HCT116 (cell line): ENCODE measurements at regions not wholly inside any gene's neighbourhood (a gene's known extent, or its start where the extent isn't known, plus 50 kb on each side); places are given as distances from the start of the nearest gene placed in this dataset.

Experiments used
- CTCF ChIP-seq, 3 experiments: fragments of 200-600 bp in 1 of 3; sonication (generic) in 1 of 3; IDR thresholded peaks in 2 of 3; conservative IDR thresholded peaks in 1 of 3; 2 replicates each; pipeline ENCODE4 v1.5.1; 2012 to 2017; ENCODE audit warnings: low read depth in 2 of 3, low read length in 2 of 3, antibody characterized with exemption in 1 of 3, borderline replicate concordance in 1 of 3, control low read depth in 1 of 3, mild to moderate bottlenecking in 1 of 3, mixed read lengths in 1 of 3, mixed run types in 1 of 3, moderate library complexity in 1 of 3; ENCODE audit not compliant: insufficient read depth in 1 of 3
- EGR1 ChIP-seq: IDR thresholded peaks from 2 replicates; pipeline ENCODE4 v1.6.1; 2012; ENCODE audit warnings: low read depth
- EZH2 ChIP-seq: fragments of 200-600 bp; sonication (generic); IDR thresholded peaks from 2 replicates; pipeline ENCODE4 v1.6.1; 2017; ENCODE audit warnings: antibody characterized with exemption, mixed run types
- EZH2phosphoT487 ChIP-seq: fragments of 200-600 bp; IDR thresholded peaks from 2 replicates; pipeline ENCODE4 v1.6.1; 2018; ENCODE audit warnings: antibody characterized with exemption, borderline replicate concordance
- FOSL1 ChIP-seq: IDR thresholded peaks from 2 replicates; pipeline ENCODE4 v1.6.1; 2012; ENCODE audit warnings: low read depth
- JUND ChIP-seq: IDR thresholded peaks from 2 replicates; pipeline ENCODE4 v1.6.1; 2012
- MAX ChIP-seq: IDR thresholded peaks from 2 replicates; pipeline ENCODE4 v1.6.1; 2012
- POLR2A ChIP-seq: IDR thresholded peaks from 2 replicates; pipeline ENCODE4 v1.7.0; 2011; ENCODE audit warnings: borderline replicate concordance; ENCODE audit not compliant: insufficient read depth, insufficient read length; ENCODE audit errors: extremely low read depth
- POLR2AphosphoS5 ChIP-seq: IDR thresholded peaks from 2 replicates; pipeline ENCODE4 v1.6.1; 2011; ENCODE audit warnings: mild to moderate bottlenecking, low read depth, low read length, moderate library complexity
- REST ChIP-seq: IDR thresholded peaks from 2 replicates; pipeline ENCODE4 v1.6.1; 2012; ENCODE audit warnings: low read depth
- SIN3A ChIP-seq: IDR thresholded peaks from 2 replicates; pipeline ENCODE4 v1.6.1; 2012; ENCODE audit warnings: low read depth
- SRF ChIP-seq: IDR thresholded peaks from 2 replicates; pipeline ENCODE4 v1.6.1; 2012; ENCODE audit warnings: low read depth
- TF ChIP-seq, protein P1 (sequence below): IDR thresholded peaks from 2 replicates; pipeline ENCODE4 v1.6.1; 2011; ENCODE audit warnings: mild to moderate bottlenecking, low read length, moderate library complexity; ENCODE audit not compliant: insufficient replicate concordance; ENCODE audit errors: extremely low read depth
- TF ChIP-seq, protein P2 (sequence below): IDR thresholded peaks from 2 replicates; pipeline ENCODE4 v1.6.1; 2012

DNA sequence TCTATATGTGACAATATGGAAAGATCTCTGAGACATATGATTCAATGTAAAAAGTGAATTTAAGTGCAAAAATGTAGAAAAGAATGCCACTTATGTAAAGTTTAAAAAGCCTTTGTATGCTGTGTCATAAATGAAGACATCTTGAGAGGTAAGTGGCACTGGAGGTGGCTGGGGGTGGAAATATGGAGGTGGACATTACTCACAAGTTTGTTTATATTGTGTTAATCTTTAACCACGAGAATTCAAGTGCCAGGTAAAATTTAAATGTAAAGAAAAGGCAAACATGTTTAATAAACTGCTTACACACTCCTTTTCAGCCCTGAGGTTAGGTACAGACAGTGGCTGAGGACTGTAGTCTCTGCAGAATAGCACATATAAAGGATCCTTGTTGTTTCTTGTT is 235.1 kb downstream of the ABCC12 start:
- no peak for TF ChIP-seq CTCF (IDR thresholded peaks at IDR 0.05 in 2 of 3, conservative IDR thresholded peaks at IDR 0.05 in 1 of 3; ENCODE audit: borderline replicate concordance in 1 of 3, insufficient read depth in 1 of 3, low read depth in 2 of 3, low read length in 2 of 3)
- TF ChIP-seq, protein P1, sequence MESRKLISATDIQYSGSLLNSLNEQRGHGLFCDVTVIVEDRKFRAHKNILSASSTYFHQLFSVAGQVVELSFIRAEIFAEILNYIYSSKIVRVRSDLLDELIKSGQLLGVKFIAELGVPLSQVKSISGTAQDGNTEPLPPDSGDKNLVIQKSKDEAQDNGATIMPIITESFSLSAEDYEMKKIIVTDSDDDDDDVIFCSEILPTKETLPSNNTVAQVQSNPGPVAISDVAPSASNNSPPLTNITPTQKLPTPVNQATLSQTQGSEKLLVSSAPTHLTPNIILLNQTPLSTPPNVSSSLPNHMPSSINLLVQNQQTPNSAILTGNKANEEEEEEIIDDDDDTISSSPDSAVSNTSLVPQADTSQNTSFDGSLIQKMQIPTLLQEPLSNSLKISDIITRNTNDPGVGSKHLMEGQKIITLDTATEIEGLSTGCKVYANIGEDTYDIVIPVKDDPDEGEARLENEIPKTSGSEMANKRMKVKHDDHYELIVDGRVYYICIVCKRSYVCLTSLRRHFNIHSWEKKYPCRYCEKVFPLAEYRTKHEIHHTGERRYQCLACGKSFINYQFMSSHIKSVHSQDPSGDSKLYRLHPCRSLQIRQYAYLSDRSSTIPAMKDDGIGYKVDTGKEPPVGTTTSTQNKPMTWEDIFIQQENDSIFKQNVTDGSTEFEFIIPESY = no peak
- no peak for TF ChIP-seq SRF
- no peak for TF ChIP-seq JUND
- no peak for TF ChIP-seq EZH2phosphoT487
- TF ChIP-seq EZH2 = no peak
- TF ChIP-seq POLR2A = no peak
- no peak for TF ChIP-seq MAX
- TF ChIP-seq, protein P2, sequence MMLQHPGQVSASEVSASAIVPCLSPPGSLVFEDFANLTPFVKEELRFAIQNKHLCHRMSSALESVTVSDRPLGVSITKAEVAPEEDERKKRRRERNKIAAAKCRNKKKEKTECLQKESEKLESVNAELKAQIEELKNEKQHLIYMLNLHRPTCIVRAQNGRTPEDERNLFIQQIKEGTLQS = no peak
- TF ChIP-seq SIN3A = no peak
- no peak for TF ChIP-seq POLR2AphosphoS5
- no peak for TF ChIP-seq REST
- TF ChIP-seq EGR1 = no peak
- no peak for TF ChIP-seq FOSL1
